GM18868 (cell line): ENCODE measurements at regions not wholly inside any gene's neighbourhood (a gene's known extent, or its start where the extent isn't known, plus 50 kb on each side); places are given as distances from the start of the nearest gene placed in this dataset.

Experiments
- ATAC-seq: cut with Tn5 transposase; IDR thresholded peaks from one replicate; pipeline ENCODE4 v1.9.1; 2021; ENCODE audit warnings: mild to moderate bottlenecking, moderate library complexity; ENCODE audit not compliant: unreplicated experiment

DNA sequence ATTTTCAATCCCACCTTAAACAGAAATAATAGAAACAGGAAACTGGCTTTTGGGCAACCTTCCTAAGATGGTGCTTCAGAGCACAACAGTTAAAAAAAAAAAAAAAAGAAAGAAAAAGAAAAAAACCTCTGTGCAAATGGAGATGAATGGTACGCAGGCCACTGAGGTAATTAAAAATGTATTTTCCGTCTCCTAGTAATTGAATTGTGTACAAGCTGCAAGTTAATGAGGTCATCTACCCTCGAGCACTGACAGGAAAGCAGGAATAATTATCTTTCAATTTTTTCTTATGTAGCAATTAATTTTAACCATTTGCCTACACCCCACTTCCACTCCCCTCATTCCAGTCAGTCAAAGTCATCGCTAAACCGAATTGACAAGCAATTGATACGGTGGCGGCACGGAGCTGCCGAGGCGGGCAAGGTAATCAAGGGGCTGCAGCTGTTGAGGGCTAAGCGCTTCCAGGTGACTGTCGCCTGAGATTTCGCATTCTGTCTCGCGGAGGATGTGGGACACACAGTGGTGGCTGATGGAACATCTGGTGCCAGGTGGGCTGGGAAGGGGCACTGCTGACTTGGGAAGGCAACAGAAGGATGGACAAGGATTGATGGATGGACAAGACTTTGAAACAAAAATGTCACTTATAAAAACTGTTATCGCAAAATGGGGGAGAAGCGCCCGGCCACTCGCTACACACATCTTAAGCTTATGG, 109.4 kb downstream of the RCN1 start:
- ATAC-seq, result no peak

DNA sequence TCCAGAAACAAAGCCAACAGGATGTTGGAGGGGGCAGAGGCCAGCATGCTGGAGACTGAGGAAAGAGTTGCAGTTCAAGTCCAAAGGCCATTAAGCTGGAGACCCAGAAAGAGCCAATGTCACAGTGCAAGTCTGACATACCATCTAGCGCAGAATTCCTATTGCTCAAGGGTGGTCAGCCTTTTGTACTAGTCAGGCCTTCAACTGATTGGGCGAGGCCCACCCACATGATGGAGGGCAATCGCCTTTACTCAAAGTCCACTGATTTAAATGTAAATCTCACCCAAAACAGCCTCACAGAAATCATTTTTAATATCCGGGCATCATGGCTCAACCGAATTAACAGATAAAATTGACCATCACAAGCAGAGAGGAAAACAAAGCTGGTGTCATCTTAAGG, 113.9 kb downstream of the RCN1 start:
- no peak for ATAC-seq

DNA sequence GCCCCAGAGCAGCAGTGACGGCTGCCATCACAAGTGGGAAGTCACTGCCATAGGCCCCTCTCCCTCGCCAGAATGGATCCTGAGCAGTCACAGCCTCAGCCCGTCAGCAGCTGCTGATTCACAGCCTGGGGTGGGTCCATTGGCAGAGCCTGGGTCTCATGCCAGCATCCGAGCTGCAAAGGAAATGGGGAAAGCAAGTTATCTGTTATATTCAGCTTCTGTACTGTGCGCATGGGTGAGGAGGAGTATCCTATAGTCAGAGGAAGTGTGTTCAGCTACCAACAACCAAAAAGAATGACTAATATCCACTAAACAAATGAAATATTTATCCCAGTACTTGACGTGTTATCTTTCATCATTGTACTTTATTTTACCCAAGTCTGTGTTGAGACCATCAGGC, 119.7 kb downstream of the RCN1 start:
- ATAC-seq, result no peak

DNA sequence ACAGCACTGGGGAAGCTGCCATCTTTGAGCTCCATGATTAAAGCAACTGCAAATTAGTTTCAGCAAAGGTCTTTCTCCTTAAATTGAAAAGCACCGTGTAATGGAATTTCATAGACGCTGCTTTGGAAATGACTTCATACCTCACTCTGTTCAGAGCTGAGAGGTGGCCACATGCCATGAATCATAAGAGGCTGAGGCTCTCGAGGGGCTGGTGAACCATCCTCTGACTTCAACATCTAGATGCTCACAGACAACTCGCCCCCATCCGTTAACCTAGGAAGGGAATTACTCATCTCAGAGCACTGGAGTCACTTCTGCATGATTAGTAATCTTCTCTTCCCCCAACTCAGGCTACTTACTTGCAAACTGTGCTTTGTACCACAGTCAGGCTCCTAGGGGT, 122.3 kb downstream of the RCN1 start:
- ATAC-seq, result no peak

DNA sequence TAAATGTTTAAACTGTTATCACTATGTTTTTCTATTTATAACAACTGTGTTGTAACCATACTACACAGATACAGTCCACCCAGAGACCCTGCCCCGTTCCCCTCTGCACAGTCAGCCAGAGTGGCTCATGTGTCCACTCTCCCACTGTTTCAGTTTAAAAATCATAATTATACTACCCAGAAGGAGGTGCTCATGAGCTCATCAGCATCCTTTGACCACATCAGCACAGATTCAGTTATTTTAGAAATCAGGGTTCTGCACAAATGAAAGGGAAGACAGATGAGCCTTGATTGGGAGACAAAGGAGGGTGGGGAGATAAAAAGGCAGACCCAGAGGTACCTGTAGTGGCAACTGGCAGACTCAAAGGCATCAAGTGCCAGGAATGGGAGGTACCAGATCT, 124.3 kb downstream of the RCN1 start:
- no peak for ATAC-seq

DNA sequence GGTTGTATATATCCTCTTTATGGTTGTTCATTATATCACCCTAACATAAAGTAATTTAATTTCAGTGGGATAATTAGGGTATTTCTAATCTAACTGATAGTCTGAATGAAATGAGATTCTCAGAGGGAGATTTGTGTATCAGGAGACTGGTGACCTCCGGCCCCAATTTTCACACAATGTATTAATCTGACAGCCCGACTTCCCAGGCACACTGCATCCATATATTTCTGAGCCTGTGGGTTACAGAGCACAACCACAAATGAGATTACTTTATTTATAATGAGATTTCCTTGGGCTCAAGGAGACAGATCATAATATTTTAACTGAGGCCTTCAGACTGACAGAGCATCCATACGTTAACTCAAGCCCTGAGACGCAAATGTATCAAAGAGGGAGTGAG, 125.9 kb downstream of the RCN1 start:
- no peak for ATAC-seq

DNA sequence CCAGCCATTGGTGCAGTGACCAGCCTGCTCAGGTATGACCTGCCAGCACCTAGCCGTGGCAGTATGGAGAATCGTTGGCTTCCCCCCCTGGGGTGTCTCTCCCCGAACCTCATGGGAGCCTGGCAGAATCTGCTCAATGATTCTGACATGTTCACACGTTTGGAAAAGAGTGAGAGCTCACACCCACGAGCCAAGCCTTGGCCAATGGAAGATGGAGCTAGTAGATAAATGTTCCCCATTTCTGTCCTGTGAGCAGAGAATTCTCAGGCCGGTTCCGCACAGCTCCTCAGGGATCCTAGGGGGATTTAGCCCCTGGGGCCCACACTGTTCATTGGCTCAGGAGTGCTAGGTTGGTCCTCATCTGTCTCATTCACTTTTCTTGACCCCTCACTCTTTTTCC, 128.4 kb downstream of the RCN1 start:
- no peak for ATAC-seq

DNA sequence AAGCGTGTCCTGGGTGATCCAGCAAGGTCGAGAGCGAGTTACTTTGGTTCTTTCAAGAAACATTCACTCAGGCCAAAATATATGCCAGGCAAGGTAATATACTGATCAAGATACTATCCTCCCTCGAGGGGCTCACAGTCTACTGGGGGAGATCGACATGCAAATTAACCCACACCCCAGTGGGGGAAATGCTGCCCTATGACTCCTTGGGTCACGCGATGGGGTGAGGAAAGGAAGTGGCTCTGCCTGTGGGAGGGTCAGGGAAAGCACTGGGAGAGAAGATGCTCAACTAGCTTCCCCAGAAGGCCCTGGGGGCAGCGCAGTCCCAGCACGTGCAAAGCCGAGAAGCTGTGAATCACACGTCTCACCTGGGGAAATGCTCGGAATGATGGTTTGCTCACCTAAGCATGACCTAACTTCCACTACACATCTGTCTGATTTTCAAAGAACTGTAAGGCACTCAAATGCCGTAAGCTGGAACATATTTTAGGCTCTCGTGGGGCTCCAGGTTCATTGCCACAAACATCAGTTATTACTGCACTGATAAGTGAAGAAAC, 130.7 kb downstream of the RCN1 start:
- no peak for ATAC-seq

DNA sequence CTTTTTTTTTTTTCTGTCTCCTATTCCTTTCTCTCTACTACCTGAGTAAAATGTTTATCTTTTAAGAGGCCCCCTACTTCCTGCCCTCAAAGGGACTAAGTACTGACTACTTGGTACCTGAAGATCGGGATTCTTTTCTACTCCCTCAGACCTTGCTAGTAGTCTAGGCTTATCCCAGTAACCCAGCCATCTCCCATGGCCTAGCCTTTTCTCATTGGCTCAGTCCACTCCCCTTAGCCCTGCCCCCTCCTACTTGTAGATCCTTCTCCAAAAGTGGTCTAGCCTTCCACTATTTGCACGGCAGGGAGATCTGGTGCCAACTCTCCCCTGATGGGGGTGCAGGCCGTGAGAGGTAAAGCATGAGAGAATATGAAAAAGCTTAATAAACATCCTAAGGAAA, 133.7 kb downstream of the RCN1 start:
- no peak for ATAC-seq

DNA sequence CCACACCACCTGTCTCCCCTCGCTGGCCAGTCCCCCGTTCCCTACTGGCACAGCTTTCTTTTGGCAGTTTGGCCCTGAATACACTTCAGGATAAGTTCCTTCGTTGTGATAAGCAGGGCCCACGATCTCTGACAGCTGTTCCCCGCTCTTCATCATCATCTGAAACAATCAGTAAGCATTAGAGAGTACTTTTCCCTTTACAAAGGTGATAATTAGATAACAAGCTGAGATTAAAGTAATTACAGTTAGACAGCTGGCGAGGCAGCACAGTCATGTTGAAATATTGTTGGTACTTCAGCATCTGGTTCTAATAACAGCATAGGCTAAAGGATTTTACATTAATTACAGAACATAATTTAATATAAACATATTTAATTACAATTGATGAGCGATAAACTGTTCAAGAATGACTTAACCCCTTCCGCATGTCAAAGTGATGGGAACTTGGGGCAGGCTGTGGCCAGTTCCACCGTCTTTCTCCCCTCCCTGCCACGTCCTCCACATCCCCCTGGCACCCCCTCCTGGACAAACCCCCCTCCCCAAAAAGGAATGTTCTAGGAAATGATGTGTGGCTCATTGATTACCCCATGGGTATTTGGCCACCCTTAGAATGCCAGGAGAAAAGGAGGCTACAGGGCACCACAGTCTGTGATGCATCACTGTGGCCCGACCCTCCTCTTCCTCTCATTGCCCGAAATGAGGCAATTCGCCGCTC, 134.9 kb downstream of the RCN1 start:
- no peak for ATAC-seq

DNA sequence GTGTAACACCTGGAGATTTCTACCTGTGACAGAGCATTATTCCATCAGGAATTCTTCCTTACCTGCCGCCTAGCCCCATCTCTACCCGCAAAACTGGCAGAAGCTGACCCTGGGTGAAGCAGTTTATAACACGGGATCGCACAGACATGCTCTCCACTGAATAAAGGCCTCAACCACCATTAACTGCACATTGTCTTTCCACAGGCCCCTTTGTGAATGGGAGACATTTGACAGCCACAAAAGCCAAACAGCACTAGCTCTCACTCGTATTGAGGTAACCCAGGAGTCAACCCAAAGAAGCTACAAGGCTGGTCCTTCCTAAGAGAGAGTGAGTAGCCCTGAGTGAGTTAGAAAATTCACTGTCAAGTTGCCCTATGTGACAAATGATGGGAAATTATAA, 135.6 kb downstream of the RCN1 start:
- no peak for ATAC-seq

DNA sequence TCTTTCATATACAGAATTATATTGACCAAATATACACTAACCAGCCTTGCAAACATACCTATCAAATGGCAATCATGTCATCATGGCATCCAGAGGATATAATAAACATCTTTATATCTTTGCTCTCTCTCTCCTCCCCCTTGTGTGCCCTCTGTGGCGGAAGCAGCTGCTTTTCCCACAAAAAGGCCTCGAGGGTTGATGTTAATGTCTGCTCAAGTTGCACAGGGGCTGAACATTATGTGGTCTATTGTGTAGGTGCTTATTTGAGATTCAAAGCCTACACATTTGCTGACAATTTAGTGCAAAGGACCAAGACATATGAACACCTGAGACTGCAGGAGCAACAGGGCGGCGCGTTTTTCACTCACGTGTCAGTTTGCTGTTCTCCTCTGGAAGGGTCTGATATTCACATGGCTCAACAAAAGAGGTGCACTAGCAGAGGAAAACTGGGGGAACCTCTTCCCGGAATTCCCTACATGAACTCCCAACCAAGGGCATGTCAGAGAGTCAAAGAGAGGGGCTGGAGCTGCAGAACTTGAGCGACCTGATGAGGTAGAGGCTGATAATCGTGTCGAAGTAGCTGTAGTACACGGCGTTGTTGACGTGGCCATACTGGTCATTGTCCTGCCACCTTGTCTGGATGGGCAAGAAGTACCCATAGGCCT, 138.8 kb downstream of the RCN1 start:
- no peak for ATAC-seq

DNA sequence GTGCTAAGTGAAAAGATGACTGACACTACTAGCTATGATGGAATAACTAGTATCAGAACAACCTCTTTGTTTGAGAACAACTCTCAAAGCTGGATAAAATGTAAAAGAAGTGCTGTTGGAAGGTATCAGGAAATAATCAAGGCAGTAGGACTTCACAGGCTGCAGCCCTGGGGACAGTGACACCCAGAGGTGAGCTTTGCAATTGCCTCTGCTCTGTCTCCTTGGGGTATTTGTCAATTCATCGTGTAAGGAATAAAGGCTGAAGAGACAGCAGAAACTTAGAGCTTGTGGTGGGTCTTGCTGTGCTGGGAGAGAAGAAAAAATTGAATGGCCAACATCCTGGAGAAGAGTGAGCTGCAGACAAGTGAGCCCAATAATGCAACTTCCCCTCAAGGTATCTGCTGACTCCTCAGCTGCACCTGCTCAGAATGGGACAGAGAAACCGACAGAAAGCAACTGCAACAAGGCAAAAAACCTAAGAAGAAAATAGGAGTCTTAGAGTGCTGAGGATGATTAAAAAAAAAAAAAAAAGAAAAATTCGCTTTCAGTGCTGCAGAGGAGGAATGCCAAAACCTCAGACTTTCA, 141.1 kb downstream of the RCN1 start:
- ATAC-seq, result peak; percentile 93

DNA sequence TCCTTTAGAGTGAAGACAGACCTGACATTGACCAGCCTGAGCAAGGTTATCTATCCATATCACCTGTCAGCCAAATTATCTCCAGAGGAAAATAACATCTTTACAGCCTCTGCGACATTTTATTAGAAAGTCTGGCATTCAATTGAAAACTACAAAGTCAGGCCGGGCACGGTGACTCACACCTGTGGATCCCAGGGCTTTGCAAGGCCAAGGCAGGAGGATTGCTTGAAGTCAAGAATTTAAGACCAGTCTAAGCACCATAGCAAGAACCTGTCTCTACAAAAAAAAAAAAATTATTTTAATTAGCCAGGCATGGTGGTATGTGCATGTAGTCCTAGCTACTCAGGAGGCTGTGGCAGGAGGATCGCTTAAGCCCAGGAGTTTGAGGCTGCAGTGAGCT, 141.6 kb downstream of the RCN1 start:
- ATAC-seq, result no peak

DNA sequence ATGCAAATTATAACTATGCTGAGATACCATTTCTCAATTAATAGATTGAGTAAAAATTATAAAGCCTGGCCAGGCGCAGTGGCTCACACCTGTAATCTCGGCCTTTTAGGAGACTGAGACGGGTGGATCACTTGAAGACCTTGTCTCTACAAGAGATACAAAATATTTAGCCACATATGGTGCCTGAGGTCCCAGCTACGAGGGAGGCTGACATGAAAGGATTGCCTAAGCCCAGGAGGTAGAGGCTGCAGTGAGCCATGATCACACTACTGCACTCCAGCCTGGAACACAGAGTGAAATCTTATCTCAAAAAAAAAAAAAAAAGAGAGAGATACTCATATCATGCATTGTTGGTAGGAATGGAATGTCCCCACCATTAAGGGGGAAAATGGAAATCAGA, 142.4 kb downstream of the RCN1 start:
- ATAC-seq, result no peak

DNA sequence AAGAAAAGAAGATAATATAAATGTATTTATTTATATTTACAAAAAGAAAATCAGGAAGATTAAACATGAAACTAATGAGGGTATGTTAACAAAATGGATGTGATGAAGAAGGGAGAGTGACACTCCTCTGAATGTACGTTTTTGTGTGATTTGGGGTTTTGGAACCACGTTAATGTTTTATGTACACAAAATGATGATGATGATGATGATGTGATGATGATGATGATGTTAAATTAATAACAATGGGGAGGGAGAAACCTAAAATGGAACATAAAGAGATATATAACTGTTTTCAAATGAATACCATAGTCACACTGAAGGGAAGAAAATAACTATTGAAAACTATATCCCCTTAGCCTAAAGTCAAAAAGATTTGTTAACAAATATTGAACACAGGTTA, 143.1 kb downstream of the RCN1 start:
- ATAC-seq, result no peak

DNA sequence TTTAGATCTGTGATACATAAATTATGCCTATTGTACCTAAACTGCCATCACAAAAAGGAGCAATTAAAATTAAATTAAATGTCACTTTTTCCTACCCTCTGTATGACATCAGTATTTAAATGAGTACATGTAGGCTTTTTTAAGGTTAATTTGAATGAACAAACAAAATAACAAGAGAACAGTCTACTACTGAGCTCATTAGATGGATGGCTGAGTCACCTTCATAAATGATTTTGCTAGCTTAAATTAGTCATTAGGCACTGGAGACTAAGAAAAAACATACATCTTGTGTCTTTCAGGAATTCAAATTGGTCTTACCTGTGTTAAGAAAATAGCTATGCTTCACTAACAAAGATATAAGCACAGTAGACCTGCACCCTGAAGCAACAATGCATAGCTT, 153.6 kb downstream of the RCN1 start:
- ATAC-seq, result no peak

DNA sequence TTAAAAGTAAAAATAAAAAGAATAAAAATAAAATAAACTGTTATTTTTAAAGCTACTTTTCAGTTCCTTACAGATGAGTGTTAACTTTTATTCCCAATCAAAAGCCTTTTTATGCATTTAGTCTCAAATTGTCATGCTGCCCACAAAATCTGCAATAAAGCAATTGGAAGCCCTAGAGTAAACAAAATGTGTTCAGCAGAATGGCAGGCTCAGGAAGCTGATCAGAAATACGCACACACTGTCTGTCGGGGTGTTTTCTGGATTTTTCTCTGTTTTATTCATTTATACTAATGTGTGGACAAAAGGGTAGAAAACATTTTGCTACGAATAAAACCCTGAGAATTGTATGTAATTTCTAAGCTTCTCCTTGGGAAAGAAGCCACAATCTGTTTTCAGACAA, 162.8 kb downstream of the RCN1 start:
- ATAC-seq, result no peak

DNA sequence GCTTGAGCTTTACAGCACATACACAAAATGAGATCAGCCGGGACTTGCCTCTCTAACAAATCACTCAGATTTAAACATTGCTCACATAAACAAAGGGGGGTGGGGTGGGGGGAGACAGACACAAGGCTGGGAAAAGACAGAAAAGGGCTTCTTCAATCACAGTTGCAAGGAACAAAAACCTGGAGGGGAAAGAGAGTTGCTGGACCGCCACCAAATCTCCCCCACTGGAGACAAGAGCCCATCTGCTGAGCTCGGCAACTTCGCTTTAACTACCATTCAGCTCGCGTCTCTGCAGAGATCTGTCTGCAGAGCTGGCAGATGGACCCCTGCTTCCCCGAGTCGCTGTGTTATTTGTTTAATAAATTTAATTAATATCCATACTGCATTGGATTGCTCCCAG, 165.0 kb downstream of the RCN1 start:
- no peak for ATAC-seq

DNA sequence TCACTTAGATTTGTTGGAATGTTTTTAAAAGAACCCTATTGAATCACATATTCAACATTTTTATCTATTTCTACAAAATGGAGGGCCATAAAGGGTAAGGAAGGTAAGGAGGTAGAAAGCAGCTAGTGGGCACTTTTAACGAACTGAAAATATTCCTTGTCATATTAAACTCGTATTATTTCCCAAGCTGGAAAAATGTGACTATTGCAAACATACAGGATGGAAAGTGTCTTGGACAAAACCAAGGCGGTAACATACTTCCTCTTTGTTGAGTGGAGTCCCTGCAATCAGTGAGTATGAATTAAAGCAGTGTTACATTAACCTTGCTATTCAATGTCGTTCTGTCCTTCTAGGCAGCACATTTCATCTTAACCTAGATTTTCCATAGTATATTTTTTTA, 165.6 kb downstream of the RCN1 start:
- no peak for ATAC-seq

DNA sequence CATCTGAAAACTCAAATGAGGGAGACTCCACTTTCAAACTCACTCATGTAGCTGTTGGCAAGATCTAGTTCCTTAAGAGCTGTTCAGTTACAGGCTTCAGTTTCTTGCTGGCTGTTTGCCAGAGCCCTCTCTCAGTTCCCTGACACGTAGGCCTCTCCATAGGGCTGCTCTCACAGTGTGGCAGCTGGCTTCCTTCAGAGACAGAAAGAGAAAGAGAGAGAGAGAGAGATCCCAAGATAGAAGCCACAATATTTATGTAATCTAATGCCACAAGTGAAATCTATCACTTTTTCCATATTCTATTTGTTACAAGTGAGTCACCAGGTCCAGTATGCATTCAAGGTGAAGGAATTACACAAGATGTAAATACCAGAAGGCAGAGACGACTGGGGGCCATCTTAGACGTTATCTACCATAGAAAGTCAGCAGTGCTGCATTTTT, 168.8 kb downstream of the RCN1 start:
- peak; percentile 99 for ATAC-seq

DNA sequence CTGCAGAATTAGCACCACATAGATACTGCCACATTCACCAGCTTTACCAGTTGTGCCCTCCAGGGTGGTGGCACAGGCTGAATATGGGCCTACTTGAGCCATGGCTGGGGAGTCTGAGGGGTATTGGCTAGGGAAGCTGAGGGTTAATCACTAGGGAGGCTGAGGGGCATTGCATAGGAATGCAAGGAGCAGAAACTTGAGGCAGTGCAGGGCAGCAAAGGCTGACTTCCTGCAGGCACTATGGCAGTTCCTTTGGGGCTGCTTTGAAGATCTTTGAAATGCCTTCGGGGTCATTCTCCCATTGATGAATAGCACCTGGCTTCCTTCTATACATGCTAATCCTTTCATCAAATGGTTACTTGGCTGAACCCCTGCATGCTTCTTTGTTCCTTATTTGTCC, 171.5 kb downstream of the RCN1 start:
- no peak for ATAC-seq
